ENCODE measurements at regions not wholly inside any gene's neighbourhood (a gene's known extent, or its start where the extent isn't known, plus 50 kb on each side); places are given as distances from the start of the nearest gene placed in this dataset.

DNA sequence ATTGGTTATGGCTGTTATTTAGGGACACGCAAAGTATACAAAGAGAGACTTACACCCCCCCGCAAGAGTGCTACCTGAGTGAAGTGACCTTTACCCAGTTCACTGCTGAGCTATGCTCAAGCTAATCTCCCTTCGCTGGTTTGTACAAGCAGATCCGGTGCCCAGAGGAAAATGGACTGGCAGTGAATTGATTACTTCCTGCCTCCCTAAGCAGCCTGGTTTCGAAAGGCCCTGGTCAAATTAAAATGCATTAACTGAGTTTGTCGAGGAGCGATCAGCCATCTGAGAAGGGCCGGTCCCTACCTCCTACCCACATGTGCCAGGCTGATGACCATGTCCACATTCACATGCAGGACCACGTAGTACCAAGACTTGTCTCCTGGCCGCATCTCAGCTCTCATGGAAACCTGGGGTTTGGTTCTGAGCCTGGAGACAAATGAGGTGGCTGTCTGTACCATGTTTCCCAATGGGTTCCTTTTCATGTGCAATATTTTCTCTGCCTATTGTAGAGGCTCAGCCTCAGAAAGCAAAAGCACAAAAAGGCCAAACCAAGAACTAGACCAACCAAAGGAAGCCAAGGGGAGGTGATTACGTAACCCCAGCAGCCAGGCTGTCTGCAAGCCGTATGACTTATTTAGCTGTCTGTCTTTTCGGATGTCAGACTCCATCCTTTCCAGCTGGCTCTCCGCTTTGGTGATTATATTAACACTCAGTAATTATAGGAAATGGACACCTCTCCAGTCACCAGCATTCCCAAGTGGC, 284.7 kb upstream of the PWP1 start:
- no peaks in the 10 kb centered on the region for H3K9me3 ChIP-seq (replicated peaks; ENCODE audit: control insufficient read depth, insufficient read depth, low read depth, low read length)
- H3K4me2 ChIP-seq (ENCODE audit: insufficient read depth, low read length), result no peak overlapping the region
- no peak overlapping the region for H2AFZ ChIP-seq (ENCODE audit: low read depth, low read length)
- TF ChIP-seq ZNF217 (CRISPR knock-in tag; IDR thresholded peaks at IDR 0.05) (no peak), HLTF (IDR thresholded peaks at IDR 0.05) (no peak), POLR2B (IDR thresholded peaks at IDR 0.05; ENCODE audit: low read depth, partially characterized antibody) (no peak), RBM39 (optimal IDR thresholded peaks at IDR 0.05; ENCODE audit: low read depth, low read length) (no peak), CEBPB (tag; IDR thresholded peaks at IDR 0.05) (peak; percentile 47; the same call in 1 of the 2 replicates), CEBPG (CRISPR knock-in tag; IDR thresholded peaks at IDR 0.05) (no peak), CEBPG (tag; conservative IDR thresholded peaks at IDR 0.05 in 1 of 2, IDR thresholded peaks at IDR 0.05 in 1 of 2) (peak in 1 of 2 experiments; percentile 31; a peak in 2 of 4 replicates), NR0B1 (IDR thresholded peaks at IDR 0.05; ENCODE audit: partially characterized antibody) (no peak)
- TF ChIP-seq, protein P1, sequence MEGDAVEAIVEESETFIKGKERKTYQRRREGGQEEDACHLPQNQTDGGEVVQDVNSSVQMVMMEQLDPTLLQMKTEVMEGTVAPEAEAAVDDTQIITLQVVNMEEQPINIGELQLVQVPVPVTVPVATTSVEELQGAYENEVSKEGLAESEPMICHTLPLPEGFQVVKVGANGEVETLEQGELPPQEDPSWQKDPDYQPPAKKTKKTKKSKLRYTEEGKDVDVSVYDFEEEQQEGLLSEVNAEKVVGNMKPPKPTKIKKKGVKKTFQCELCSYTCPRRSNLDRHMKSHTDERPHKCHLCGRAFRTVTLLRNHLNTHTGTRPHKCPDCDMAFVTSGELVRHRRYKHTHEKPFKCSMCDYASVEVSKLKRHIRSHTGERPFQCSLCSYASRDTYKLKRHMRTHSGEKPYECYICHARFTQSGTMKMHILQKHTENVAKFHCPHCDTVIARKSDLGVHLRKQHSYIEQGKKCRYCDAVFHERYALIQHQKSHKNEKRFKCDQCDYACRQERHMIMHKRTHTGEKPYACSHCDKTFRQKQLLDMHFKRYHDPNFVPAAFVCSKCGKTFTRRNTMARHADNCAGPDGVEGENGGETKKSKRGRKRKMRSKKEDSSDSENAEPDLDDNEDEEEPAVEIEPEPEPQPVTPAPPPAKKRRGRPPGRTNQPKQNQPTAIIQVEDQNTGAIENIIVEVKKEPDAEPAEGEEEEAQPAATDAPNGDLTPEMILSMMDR (IDR thresholded peaks at IDR 0.05 in 2 of 3, conservative IDR thresholded peaks at IDR 0.05 in 1 of 3; ENCODE audit: insufficient read depth in 2 of 3, low read depth in 1 of 3, low read length in 3 of 3), result no peak
- TF ChIP-seq, protein P2, sequence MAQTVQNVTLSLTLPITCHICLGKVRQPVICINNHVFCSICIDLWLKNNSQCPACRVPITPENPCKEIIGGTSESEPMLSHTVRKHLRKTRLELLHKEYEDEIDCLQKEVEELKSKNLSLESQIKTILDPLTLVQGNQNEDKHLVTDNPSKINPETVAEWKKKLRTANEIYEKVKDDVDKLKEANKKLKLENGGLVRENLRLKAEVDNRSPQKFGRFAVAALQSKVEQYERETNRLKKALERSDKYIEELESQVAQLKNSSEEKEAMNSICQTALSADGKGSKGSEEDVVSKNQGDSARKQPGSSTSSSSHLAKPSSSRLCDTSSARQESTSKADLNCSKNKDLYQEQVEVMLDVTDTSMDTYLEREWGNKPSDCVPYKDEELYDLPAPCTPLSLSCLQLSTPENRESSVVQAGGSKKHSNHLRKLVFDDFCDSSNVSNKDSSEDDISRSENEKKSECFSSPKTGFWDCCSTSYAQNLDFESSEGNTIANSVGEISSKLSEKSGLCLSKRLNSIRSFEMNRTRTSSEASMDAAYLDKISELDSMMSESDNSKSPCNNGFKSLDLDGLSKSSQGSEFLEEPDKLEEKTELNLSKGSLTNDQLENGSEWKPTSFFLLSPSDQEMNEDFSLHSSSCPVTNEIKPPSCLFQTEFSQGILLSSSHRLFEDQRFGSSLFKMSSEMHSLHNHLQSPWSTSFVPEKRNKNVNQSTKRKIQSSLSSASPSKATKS (CRISPR knock-in tag; IDR thresholded peaks at IDR 0.05), result no peak
- TF ChIP-seq, protein P3, sequence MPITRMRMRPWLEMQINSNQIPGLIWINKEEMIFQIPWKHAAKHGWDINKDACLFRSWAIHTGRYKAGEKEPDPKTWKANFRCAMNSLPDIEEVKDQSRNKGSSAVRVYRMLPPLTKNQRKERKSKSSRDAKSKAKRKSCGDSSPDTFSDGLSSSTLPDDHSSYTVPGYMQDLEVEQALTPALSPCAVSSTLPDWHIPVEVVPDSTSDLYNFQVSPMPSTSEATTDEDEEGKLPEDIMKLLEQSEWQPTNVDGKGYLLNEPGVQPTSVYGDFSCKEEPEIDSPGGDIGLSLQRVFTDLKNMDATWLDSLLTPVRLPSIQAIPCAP (CRISPR knock-in tag; IDR thresholded peaks at IDR 0.05; ENCODE audit: borderline replicate concordance), result no peak
- in situ Hi-C loops (cut with MboI), result loop anchor here (10.0 kb wide), 1 partner anchor 266 kb away; no protein-coding TSS in a partner anchor
- FAIRE-seq (no peak), DNase-seq (ENCODE audit: extremely low read depth in 1 of 4, low spot score in 3 of 4) (no peak), ATAC-seq (no peak)
- H3K36me3 ChIP-seq (ENCODE audit: control insufficient read depth, insufficient read depth, low read length), result no peaks in the 10 kb centered on the region
- intact Hi-C loops (cut with micrococcal nuclease), result loop anchor here (10.0 kb wide), 1 partner anchor 204 kb away; no protein-coding TSS in a partner anchor
- WGBS (ENCODE audit: insufficient coverage, low coverage, missing lambda C conversion rate), result 2% methylated on average over 14 of the region's 14 CpGs
- no peak overlapping the region for H3K4me3 ChIP-seq
- BruUV-seq (replicated peaks), result no TSS peak
- no peaks in the 10 kb centered on the region for H3K4me1 ChIP-seq (replicated peaks in 1 of 2; ENCODE audit: control insufficient read depth in 2 of 2, insufficient read depth in 2 of 2, low read length in 2 of 2)
- no peaks in the 10 kb centered on the region for H3K9me1 ChIP-seq (ENCODE audit: control insufficient read depth, insufficient read depth, low read length)
- peaks cover 3% of the 10 kb centered on the region; the same call in 1 of the 2 replicates for H4K20me1 ChIP-seq (replicated peaks; ENCODE audit: control insufficient read depth, insufficient read depth, low read length)
- no peak overlapping the region for H3K9ac ChIP-seq (ENCODE audit: insufficient read depth in 1 of 2, low read depth in 2 of 2, low read length in 2 of 2)
- POLR2A ChIA-PET, result interaction anchor here (0.6 kb wide), 1 partner anchor 27 kb away, joined by 3 read pairs; no protein-coding TSS in a partner anchor
- H3K27me3 ChIP-seq (ENCODE audit: control insufficient read depth in 2 of 2, insufficient read depth in 2 of 2, low read length in 2 of 2), result peaks cover 0 to 3% of the 10 kb centered on the region in 2 experiments; a peak in 1 of 5 replicates
- CTCF ChIA-PET (ENCODE audit: low intra/inter-chr PET ratio), result interaction anchor here (1.0 to 1.1 kb wide), 2 partner anchors 269 to 274 kb away, joined by 3 read pairs; no protein-coding TSS in a partner anchor
- H3K27ac ChIP-seq (ENCODE audit: extremely low read depth, low read depth, low read length), result no peak overlapping the region
- H3K79me2 ChIP-seq (ENCODE audit: control insufficient read depth, insufficient read depth, low read length), result no peaks in the 10 kb centered on the region
